ENCODE measurements at regions not wholly inside any gene's neighbourhood (a gene's known extent, or its start where the extent isn't known, plus 50 kb on each side); places are given as distances from the start of the nearest gene placed in this dataset.
"Not testable (repeated sequence)": the region's sequence is repeated elsewhere in the genome, so short reads cannot be mapped to it uniquely, and the experiment has no call there.

DNA sequence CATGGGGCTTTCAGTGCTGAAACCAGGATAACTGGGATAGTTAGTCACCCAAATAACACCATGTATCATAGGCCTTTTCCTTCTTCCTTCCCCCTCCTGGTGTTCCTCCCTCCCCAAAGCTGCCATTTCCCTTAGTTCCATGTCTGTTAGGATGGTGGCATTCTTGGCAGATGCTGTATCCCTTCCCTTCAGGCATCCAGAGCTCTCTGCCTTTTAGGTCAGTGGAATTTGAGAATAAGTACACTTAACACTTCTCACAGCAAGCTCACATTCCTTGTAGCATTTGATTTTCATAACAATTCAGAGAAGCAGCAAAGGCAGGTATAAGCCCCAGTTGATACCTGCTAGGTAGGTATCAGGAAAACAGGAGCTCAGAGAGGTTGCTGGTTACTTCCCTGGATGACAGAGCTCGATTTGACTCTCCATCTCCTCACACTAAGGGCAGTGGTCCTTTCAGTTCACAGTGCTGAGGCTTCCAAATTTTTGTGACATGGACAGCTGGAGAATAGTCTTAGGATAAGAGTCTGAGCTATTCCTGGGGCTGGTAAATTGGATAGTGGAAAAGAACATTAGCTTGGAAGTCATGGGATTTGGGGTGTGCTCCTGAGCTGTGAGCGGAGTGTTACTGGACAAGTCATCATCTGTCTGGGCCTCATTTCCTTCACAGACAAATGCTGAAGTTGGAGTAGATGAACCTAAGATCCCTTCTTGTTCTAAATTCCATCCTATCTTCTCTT lies 108.7 kb upstream of the RHOBTB1 start:
- Histone ChIP-seq H3K4me3 (ENCODE audit: low read depth in 1 of 5, low read length in 5 of 5) (no peak overlapping the region), H3K9ac (ENCODE audit: low read length in 5 of 5) (no peak overlapping the region), H3K4me1 (ENCODE audit: control insufficient read depth in 5 of 5, insufficient read depth in 5 of 5, low read length in 5 of 5) (peaks cover 0 to 3% (median 0%) of the 10 kb centered on the region in 5 donors), H3K9me3 (ENCODE audit: control insufficient read depth in 5 of 5, low read length in 5 of 5) (no peaks in the 10 kb centered on the region), H3K36me3 (ENCODE audit: control insufficient read depth in 5 of 5, insufficient read depth in 5 of 5, low read length in 5 of 5) (no peaks in the 10 kb centered on the region), H3K27ac (ENCODE audit: low read depth, low read length) (no peak overlapping the region), H3K27me3 (ENCODE audit: control insufficient read depth in 5 of 5, insufficient read depth in 4 of 5, low read length in 5 of 5) (no peaks in the 10 kb centered on the region)

DNA sequence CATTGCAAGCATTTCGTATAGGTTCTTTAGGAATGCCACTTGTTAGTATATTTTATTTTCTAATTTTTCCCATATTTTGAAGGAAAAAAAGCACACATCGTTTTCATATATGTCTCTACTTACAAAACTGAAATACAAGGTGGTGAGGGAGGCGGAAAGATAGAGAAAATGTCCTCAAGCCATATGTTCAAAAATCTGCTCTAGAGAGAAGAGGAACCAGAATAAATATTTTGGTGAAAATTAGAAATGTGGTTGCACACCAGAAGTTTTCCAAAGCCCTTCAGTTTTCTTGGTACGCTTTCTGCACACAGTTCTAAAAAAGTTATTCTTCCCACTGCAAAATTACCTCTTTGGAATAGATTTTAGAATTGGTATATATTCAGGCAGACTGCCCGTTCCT lies 107.4 kb upstream of the RHOBTB1 start:
- no peaks in the 10 kb centered on the region for H3K9me3 ChIP-seq (ENCODE audit: control insufficient read depth in 5 of 5, low read length in 5 of 5)
- no peaks in the 10 kb centered on the region for H3K36me3 ChIP-seq (ENCODE audit: control insufficient read depth in 5 of 5, insufficient read depth in 5 of 5, low read length in 5 of 5)
- no peak overlapping the region for H3K9ac ChIP-seq (ENCODE audit: low read length in 5 of 5)
- H3K27me3 ChIP-seq (ENCODE audit: control insufficient read depth in 5 of 5, insufficient read depth in 4 of 5, low read length in 5 of 5): no peaks in the 10 kb centered on the region
- no peak overlapping the region for H3K27ac ChIP-seq (ENCODE audit: low read depth, low read length)
- H3K4me1 ChIP-seq (ENCODE audit: control insufficient read depth in 5 of 5, insufficient read depth in 5 of 5, low read length in 5 of 5): peaks cover 0 to 15% (median 6%) of the 10 kb centered on the region in 5 donors
- H3K4me3 ChIP-seq (ENCODE audit: low read depth in 1 of 5, low read length in 5 of 5): no peak overlapping the region

DNA sequence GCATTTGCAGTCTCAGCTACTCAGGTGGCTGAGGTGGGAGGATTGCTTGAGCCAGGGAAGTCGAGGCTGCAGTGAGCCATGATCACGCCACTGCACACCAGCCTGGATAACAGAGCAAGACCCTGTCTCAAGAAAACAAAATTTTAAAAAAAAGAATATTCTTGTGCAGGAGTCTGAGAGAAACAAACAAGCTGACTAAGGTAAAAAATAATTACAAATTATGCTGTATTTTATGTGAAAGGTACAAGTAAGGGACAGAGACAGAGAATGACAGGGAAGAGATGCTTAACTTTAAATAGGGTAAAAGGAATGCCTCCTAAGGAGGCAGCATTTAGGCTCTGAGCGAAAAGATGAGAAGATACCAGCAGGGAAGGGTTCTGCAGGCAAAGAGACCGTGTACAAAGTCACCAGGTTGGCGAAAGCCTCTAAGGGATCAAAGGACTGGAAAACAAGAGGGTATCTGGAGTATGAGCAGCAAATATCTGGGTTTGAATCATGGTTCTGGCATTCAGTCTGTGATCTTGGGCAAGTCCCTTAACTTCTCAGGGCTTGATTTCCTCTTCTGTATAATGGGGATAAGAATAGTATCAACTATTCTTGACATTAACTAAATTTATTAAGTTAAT lies 106.2 kb upstream of the RHOBTB1 start:
- H3K4me3 ChIP-seq (ENCODE audit: low read depth in 1 of 5, low read length in 5 of 5): no peak overlapping the region
- H3K9me3 ChIP-seq (ENCODE audit: control insufficient read depth in 5 of 5, low read length in 5 of 5): no peaks in the 10 kb centered on the region
- H3K4me1 ChIP-seq (ENCODE audit: control insufficient read depth in 5 of 5, insufficient read depth in 5 of 5, low read length in 5 of 5): peaks cover 0 to 16% (median 6%) of the 10 kb centered on the region in 5 donors
- no peak overlapping the region for H3K27ac ChIP-seq (ENCODE audit: low read depth, low read length)
- no peaks in the 10 kb centered on the region for H3K27me3 ChIP-seq (ENCODE audit: control insufficient read depth in 5 of 5, insufficient read depth in 4 of 5, low read length in 5 of 5)
- no peak overlapping the region for H3K9ac ChIP-seq (ENCODE audit: low read length in 5 of 5)
- no peaks in the 10 kb centered on the region for H3K36me3 ChIP-seq (ENCODE audit: control insufficient read depth in 5 of 5, insufficient read depth in 5 of 5, low read length in 5 of 5)

GRCh38 chr10:61049386-61049785 lies 105.4 kb upstream of the RHOBTB1 start:
- H3K27ac ChIP-seq (ENCODE audit: low read depth, low read length): no peak overlapping the region

GRCh38 chr10:61047788-61048560 lies 104.0 kb upstream of the RHOBTB1 start:
- H3K27ac ChIP-seq (ENCODE audit: low read depth, low read length): no peak overlapping the region
- H3K4me3 ChIP-seq (ENCODE audit: low read depth in 1 of 5, low read length in 5 of 5): no peak overlapping the region
- H3K4me1 ChIP-seq (ENCODE audit: control insufficient read depth in 5 of 5, insufficient read depth in 5 of 5, low read length in 5 of 5): peaks cover 0 to 16% (median 6%) of the 10 kb centered on the region in 5 donors
- no peaks in the 10 kb centered on the region for H3K36me3 ChIP-seq (ENCODE audit: control insufficient read depth in 5 of 5, insufficient read depth in 5 of 5, low read length in 5 of 5)
- no peaks in the 10 kb centered on the region for H3K27me3 ChIP-seq (ENCODE audit: control insufficient read depth in 5 of 5, insufficient read depth in 4 of 5, low read length in 5 of 5)
- no peaks in the 10 kb centered on the region for H3K9me3 ChIP-seq (ENCODE audit: control insufficient read depth in 5 of 5, low read length in 5 of 5)
- H3K9ac ChIP-seq (ENCODE audit: low read length in 5 of 5): no peak overlapping the region

More at GRCh38 chr10:61049386-61049785, 105.4 kb upstream of the RHOBTB1 start:
- H3K36me3 ChIP-seq (ENCODE audit: control insufficient read depth in 5 of 5, insufficient read depth in 5 of 5, low read length in 5 of 5): no peaks in the 10 kb centered on the region
- H3K27me3 ChIP-seq (ENCODE audit: control insufficient read depth in 5 of 5, insufficient read depth in 4 of 5, low read length in 5 of 5): no peaks in the 10 kb centered on the region
- H3K4me1 ChIP-seq (ENCODE audit: control insufficient read depth in 5 of 5, insufficient read depth in 5 of 5, low read length in 5 of 5): peaks cover 0 to 16% (median 6%) of the 10 kb centered on the region in 5 donors
- no peaks in the 10 kb centered on the region for H3K9me3 ChIP-seq (ENCODE audit: control insufficient read depth in 5 of 5, low read length in 5 of 5)
- H3K9ac ChIP-seq (ENCODE audit: low read length in 5 of 5): no peak overlapping the region
- no peak overlapping the region for H3K4me3 ChIP-seq (ENCODE audit: low read depth in 1 of 5, low read length in 5 of 5)

DNA sequence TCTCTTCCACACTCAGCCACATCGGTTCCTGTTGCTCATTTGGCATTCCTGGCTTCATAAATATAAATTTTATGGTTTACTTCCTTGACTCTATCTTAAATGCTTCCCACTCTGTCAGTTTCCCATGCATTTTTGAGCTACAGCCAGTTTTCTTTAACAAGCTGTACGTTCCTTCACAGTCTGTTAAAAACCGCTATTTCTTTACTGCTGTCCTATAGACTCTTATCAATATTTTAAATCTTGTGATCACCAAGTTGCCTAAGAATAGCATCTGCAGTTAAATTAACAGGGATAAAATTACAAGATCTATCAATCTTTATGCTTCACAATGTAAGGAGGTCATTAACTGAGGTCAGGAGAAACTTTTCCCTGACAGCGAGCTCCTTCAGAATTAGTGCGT lies 103.1 kb upstream of the RHOBTB1 start:
- H3K27me3 ChIP-seq (ENCODE audit: control insufficient read depth in 5 of 5, insufficient read depth in 4 of 5, low read length in 5 of 5): no peaks in the 10 kb centered on the region
- H3K4me1 ChIP-seq (ENCODE audit: control insufficient read depth in 5 of 5, insufficient read depth in 5 of 5, low read length in 5 of 5): peaks cover 0 to 16% (median 6%) of the 10 kb centered on the region in 5 donors
- no peaks in the 10 kb centered on the region for H3K36me3 ChIP-seq (ENCODE audit: control insufficient read depth in 5 of 5, insufficient read depth in 5 of 5, low read length in 5 of 5)
- H3K4me3 ChIP-seq (ENCODE audit: low read depth in 1 of 5, low read length in 5 of 5): no peak overlapping the region
- H3K27ac ChIP-seq (ENCODE audit: low read depth, low read length): no peak overlapping the region
- H3K9me3 ChIP-seq (ENCODE audit: control insufficient read depth in 5 of 5, low read length in 5 of 5): no peaks in the 10 kb centered on the region
- no peak overlapping the region for H3K9ac ChIP-seq (ENCODE audit: low read length in 5 of 5)

DNA sequence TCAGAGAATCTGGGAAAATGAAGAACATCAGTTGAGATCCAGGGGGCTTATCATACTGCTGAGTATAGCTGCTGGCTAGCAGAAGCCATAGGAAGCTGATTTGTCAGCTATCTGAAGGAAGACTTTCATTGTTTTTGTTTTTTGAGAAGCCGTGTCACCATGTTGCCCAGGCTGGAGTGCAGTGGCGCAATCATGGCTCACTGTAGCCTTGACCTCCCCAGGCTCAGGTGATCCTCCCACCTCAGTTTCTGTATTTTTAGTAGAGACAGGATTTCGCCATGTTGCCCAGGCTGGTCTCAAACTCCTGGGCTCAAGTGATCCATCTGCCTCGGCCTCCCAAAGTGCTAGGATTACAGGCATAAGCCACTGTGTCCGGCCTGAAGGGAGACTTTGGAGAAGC lies 101.5 kb upstream of the RHOBTB1 start:
- not testable (repeated sequence) for H3K27ac ChIP-seq (ENCODE audit: low read depth, low read length); H3K9ac ChIP-seq (ENCODE audit: low read length in 5 of 5); H3K9me3 ChIP-seq (ENCODE audit: control insufficient read depth in 5 of 5, low read length in 5 of 5); H3K36me3 ChIP-seq (ENCODE audit: control insufficient read depth in 5 of 5, insufficient read depth in 5 of 5, low read length in 5 of 5); H3K4me3 ChIP-seq (ENCODE audit: low read depth in 1 of 5, low read length in 5 of 5); H3K27me3 ChIP-seq (ENCODE audit: control insufficient read depth in 5 of 5, insufficient read depth in 4 of 5, low read length in 5 of 5)
- peaks cover 0 to 16% (median 6%) of the 10 kb centered on the region in 5 donors for H3K4me1 ChIP-seq (ENCODE audit: control insufficient read depth in 5 of 5, insufficient read depth in 5 of 5, low read length in 5 of 5)

DNA sequence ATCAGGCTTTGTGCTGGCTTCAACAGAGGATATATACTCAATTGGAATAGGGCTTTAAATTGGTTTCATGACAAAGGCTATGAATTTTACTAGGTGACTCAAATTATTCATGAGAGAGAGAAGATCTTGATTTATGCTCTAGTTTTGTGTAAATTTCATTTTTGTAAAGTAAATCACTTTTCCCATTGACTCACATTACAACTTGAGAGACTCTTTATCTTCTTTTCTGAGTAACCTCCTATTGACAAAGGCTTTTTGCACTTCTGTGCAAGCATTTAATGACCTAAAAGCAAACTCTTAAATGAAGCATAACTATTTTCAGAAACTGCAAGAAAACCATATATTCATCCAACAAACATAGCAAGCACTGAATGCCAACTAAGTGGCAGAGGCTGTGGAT lies 98.5 kb upstream of the RHOBTB1 start:
- Histone ChIP-seq H3K4me3 (ENCODE audit: low read depth in 1 of 5, low read length in 5 of 5) (no peak overlapping the region), H3K4me1 (ENCODE audit: control insufficient read depth in 5 of 5, insufficient read depth in 5 of 5, low read length in 5 of 5) (peaks cover 0 to 12% (median 6%) of the 10 kb centered on the region in 5 donors), H3K9ac (ENCODE audit: low read length in 5 of 5) (no peak overlapping the region), H3K36me3 (ENCODE audit: control insufficient read depth in 5 of 5, insufficient read depth in 5 of 5, low read length in 5 of 5) (no peaks in the 10 kb centered on the region), H3K27ac (ENCODE audit: low read depth, low read length) (no peak overlapping the region), H3K9me3 (ENCODE audit: control insufficient read depth in 5 of 5, low read length in 5 of 5) (no peaks in the 10 kb centered on the region), H3K27me3 (ENCODE audit: control insufficient read depth in 5 of 5, insufficient read depth in 4 of 5, low read length in 5 of 5) (no peaks in the 10 kb centered on the region)

- no peaks in the 10 kb centered on the region for H3K27me3 ChIP-seq (ENCODE audit: control insufficient read depth in 5 of 5, insufficient read depth in 4 of 5, low read length in 5 of 5)
- H3K27ac ChIP-seq (ENCODE audit: low read depth, low read length): no peak overlapping the region
- H3K9ac ChIP-seq (ENCODE audit: low read length in 5 of 5): no peak overlapping the region
- no peaks in the 10 kb centered on the region for H3K9me3 ChIP-seq (ENCODE audit: control insufficient read depth in 5 of 5, low read length in 5 of 5)
- no peaks in the 10 kb centered on the region for H3K4me1 ChIP-seq (ENCODE audit: control insufficient read depth in 5 of 5, insufficient read depth in 5 of 5, low read length in 5 of 5)
- no peak overlapping the region for H3K4me3 ChIP-seq (ENCODE audit: low read depth in 1 of 5, low read length in 5 of 5)
- H3K36me3 ChIP-seq (ENCODE audit: control insufficient read depth in 5 of 5, insufficient read depth in 5 of 5, low read length in 5 of 5): no peaks in the 10 kb centered on the region
Observed at GRCh38 chr10:61040399-61041016, 96.5 kb upstream of the RHOBTB1 start.

DNA sequence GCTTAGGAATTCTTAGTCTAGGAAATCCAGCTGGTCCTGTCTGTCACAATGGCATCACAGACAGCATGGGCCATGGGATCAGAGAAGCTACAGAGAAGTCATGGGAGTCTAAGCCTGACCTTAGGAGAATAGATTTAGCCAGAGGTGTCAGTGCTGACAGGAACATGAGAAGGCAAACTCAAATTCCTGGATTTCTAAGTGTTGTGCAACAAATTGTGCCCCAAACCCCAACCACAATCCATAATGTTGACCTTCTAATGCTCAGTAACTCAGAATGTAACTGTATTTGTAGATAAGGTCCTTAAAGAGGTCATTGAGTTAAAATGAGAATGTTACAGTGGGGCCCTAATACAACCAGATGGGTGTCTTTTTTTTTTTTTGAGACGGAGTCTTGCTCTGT lies 95.9 kb upstream of the RHOBTB1 start:
- no peak overlapping the region for H3K9ac ChIP-seq (ENCODE audit: low read length in 5 of 5)
- H3K27me3 ChIP-seq (ENCODE audit: control insufficient read depth in 5 of 5, insufficient read depth in 4 of 5, low read length in 5 of 5): no peaks in the 10 kb centered on the region
- no peaks in the 10 kb centered on the region for H3K36me3 ChIP-seq (ENCODE audit: control insufficient read depth in 5 of 5, insufficient read depth in 5 of 5, low read length in 5 of 5)
- no peak overlapping the region for H3K27ac ChIP-seq (ENCODE audit: low read depth, low read length)
- no peaks in the 10 kb centered on the region for H3K4me1 ChIP-seq (ENCODE audit: control insufficient read depth in 5 of 5, insufficient read depth in 5 of 5, low read length in 5 of 5)
- no peak overlapping the region for H3K4me3 ChIP-seq (ENCODE audit: low read depth in 1 of 5, low read length in 5 of 5)
- H3K9me3 ChIP-seq (ENCODE audit: control insufficient read depth in 5 of 5, low read length in 5 of 5): no peaks in the 10 kb centered on the region

All from subcutaneous abdominal adipose tissue (tissue), 5 donors.